OCI-LY7 (cell line): ENCODE measurements at regions not wholly inside any gene's neighbourhood (a gene's known extent, or its start where the extent isn't known, plus 50 kb on each side); places are given as distances from the start of the nearest gene placed in this dataset.

Experiments used
- CTCF ChIP-seq: fragments of 200-600 bp; sonication (generic); conservative IDR thresholded peaks from 2 replicates; pipeline ENCODE4 v1.5.1; 2014; ENCODE audit warnings: mild to moderate bottlenecking, antibody characterized with exemption, low read length, moderate library complexity, mixed read lengths
- EZH2phosphoT487 ChIP-seq: fragments of 200-600 bp; sonication (generic); IDR thresholded peaks from 2 replicates; pipeline ENCODE4 v1.6.1; 2018; ENCODE audit warnings: low read depth, borderline replicate concordance, mild to moderate bottlenecking, mixed run types, antibody characterized with exemption, low read length, moderate library complexity, mixed read lengths

- TF ChIP-seq CTCF: no peak
- no peak for TF ChIP-seq EZH2phosphoT487
Measured at GRCh38 chr6:43900916-43901732, 131.1 kb downstream of the VEGFA start.
